Ectodermal cell (in vitro differentiated cells): ENCODE measurements at regions not wholly inside any gene's neighbourhood (a gene's known extent, or its start where the extent isn't known, plus 50 kb on each side); places are given as distances from the start of the nearest gene placed in this dataset.

ENCODE experiments used
- H3K27ac ChIP-seq: 2 replicates; pipeline ENCODE4 v1.7.0; 2013; ENCODE audit warnings: mild to moderate bottlenecking, low read depth, low read length; ENCODE audit not compliant: insufficient read depth, poor library complexity, severe bottlenecking
- H3K27me3 ChIP-seq: 2 replicates; pipeline ENCODE4 v1.7.0; 2013; ENCODE audit warnings: mild to moderate bottlenecking, low read length; ENCODE audit not compliant: insufficient read depth, control insufficient read depth, poor library complexity, severe bottlenecking
- H3K36me3 ChIP-seq: one replicate; pipeline ENCODE4 v1.7.0; 2013; ENCODE audit warnings: low read length; ENCODE audit not compliant: control insufficient read depth, insufficient read depth
- H3K4me1 ChIP-seq: one replicate; pipeline ENCODE4 v1.7.0; 2013; ENCODE audit warnings: low read length; ENCODE audit not compliant: control insufficient read depth, insufficient read depth
- H3K4me3 ChIP-seq: 2 replicates; pipeline ENCODE4 v1.7.0; 2013; ENCODE audit warnings: low read depth, low read length, control low read depth; ENCODE audit not compliant: insufficient read depth
- H3K9me3 ChIP-seq: 2 replicates; pipeline ENCODE4 v1.7.0; 2013; ENCODE audit warnings: mild to moderate bottlenecking, low read length, moderate library complexity; ENCODE audit not compliant: control insufficient read depth
- WGBS, 2 experiments: methylation state at CpG; one replicate each; pipeline ENCODE4 v1.1.7; 2013; ENCODE audit warnings: missing lambda C conversion rate in 2 of 2; 5-methylcytosine and 5-hydroxymethylcytosine counted together

DNA sequence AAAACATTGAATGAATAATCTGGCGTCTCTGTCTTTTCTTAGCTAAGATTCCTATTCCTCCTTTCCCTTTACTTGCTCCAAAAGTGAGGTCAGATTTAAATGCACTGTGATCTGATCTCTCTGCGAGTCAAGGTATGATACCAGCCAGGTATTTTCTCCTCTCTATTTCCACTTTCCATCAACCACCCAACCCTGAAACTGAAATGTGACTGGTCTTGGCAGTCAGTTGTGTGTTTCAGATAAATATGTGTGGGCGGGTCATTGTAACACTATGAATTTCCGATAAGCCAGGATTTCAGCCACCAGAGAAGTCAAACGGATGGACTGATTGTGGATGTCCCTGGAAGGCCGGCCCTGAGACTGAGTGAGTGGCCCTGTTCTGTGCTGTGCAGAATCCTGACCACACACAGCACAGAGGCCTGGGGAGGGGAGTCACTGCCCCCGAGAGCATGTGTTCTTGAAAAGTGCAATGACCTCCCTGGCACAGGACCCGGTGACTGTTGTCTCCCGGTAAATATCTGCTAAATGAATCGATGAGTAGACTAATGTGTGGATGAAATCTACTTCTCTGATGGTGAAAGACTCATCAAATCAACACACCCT, 612.5 kb upstream of the TMEM132C start:
- Histone ChIP-seq H3K4me1 (no peaks in the 10 kb centered on the region), H3K27me3 (no peaks in the 10 kb centered on the region), H3K36me3 (no peaks in the 10 kb centered on the region), H3K27ac (no peak overlapping the region), H3K9me3 (no peaks in the 10 kb centered on the region), H3K4me3 (no peak overlapping the region)
- WGBS, 2 experiments = 84 to 87% methylated on average over 10 of the region's 10 CpGs

DNA sequence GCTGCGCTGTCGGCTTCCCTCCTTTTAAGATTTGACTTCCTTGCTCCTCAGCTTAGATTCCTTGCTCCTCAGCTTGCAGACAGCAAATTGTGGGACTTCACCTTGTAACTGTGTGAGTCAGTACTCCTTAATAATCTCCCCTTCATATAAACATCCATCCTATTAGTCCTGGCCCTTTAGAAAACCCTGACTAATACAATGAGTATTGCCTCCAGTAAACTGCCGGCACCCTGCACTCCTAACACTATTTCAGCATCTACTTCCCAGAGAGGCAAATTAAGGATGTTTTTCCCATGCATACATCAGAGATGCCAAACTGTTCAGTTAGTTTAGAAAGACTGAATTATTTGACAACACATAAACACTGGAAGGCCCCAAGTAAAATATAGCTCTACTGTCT, 611.3 kb upstream of the TMEM132C start:
- 95 to 97% methylated on average over 3 of the region's 3 CpGs for WGBS, 2 experiments
- Histone ChIP-seq H3K9me3 (no peaks in the 10 kb centered on the region), H3K27me3 (no peaks in the 10 kb centered on the region), H3K36me3 (no peaks in the 10 kb centered on the region), H3K4me3 (no peak overlapping the region), H3K4me1 (no peaks in the 10 kb centered on the region), H3K27ac (no peak overlapping the region)

DNA sequence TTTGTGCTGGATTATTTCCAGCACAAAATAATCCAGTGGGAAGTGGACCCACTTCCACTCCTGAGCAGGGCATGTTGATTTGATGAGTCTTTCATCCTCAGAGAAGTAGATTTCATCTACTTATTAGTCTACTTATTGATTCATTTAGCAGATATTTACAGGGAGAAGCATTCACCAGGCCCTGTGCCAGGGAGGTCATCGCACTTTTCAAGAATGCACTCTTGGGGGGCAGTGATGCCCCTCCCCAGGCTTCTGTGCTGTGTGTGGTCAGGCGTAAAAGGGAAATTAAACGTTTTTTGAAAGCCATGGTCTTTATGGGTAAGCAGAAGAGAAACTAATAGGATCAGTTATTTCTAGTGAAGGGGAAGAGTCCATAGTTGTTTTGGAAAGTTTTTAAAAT, 610.7 kb upstream of the TMEM132C start:
- H3K9me3 ChIP-seq = no peaks in the 10 kb centered on the region
- 88 to 89% methylated on average over 3 of the region's 3 CpGs for WGBS, 2 experiments
- H3K4me1 ChIP-seq = no peaks in the 10 kb centered on the region
- no peaks in the 10 kb centered on the region for H3K36me3 ChIP-seq
- no peak overlapping the region for H3K4me3 ChIP-seq
- no peak overlapping the region for H3K27ac ChIP-seq
- H3K27me3 ChIP-seq = no peaks in the 10 kb centered on the region

DNA sequence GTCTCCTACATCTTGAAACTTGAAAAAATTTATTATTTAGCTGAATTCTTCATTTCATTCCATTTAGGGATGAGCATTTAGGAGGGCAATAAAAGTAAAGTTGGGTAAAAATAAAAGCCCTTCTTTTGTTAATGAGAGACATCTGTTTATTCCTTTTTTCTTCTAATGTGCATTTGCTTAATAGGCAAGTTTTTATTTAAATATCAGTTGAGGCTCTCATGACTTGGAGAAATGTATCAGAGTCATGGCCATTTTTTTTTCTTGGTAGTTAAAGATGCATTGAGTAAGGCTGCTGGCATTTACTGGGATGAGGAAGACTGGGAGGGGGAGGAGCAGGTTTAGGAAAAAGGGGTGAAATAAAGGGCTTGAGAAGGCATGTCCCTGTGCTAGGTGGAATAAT, 609.9 kb upstream of the TMEM132C start:
- Histone ChIP-seq H3K4me3 (no peak overlapping the region), H3K27me3 (no peaks in the 10 kb centered on the region), H3K27ac (no peak overlapping the region), H3K9me3 (no peaks in the 10 kb centered on the region), H3K4me1 (no peaks in the 10 kb centered on the region), H3K36me3 (no peaks in the 10 kb centered on the region)

DNA sequence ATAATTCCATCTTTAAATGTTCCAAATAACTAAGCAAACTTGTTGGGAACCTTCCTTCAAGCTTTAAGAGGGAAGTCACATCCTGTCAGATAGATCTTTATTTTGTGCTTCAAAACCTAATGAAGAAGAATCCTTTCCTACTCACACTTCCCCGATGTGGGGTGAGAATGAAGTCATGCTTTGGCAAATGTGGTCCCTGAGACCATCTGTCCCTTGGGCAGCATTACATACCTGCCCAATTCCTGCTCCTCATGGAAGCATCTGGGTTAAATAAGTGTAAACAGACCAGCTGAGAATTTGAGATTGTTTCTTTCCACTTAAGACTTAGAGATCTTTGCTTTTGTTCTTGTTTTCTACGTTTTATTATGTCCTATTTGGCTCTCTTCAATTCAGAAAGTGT, 606.0 kb upstream of the TMEM132C start:
- Histone ChIP-seq H3K27me3 (no peaks in the 10 kb centered on the region), H3K4me1 (no peaks in the 10 kb centered on the region), H3K4me3 (no peak overlapping the region), H3K27ac (no peak overlapping the region), H3K9me3 (no peaks in the 10 kb centered on the region), H3K36me3 (no peaks in the 10 kb centered on the region)
- 92 to 95% methylated on average over 2 of the region's 2 CpGs for WGBS, 2 experiments

DNA sequence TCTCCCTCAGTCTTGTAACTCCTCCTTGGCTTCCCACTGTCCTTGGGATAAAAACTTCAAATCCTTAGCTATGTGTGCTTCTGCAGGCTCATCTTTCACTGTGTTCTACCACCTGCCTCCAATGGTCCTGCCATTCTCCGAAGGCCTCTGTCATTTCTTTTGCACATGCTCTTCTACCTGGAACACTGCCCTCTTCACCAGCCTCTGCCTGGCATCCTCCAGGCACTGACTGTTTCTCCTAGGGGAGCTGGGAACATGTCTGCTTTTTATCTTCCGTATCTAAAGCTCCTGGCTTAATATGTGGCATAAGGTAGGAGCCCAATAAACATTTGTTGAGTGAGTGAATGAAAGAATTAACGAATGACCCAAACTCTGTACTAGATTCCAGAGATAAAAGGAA, 603.3 kb upstream of the TMEM132C start:
- H3K4me1 ChIP-seq = no peaks in the 10 kb centered on the region
- no peaks in the 10 kb centered on the region for H3K36me3 ChIP-seq
- no peaks in the 10 kb centered on the region for H3K27me3 ChIP-seq
- no peaks in the 10 kb centered on the region for H3K9me3 ChIP-seq
- H3K4me3 ChIP-seq = no peak overlapping the region
- no peak overlapping the region for H3K27ac ChIP-seq
- WGBS, 2 experiments = 92 to 93% methylated on average over 3 of the region's 3 CpGs

DNA sequence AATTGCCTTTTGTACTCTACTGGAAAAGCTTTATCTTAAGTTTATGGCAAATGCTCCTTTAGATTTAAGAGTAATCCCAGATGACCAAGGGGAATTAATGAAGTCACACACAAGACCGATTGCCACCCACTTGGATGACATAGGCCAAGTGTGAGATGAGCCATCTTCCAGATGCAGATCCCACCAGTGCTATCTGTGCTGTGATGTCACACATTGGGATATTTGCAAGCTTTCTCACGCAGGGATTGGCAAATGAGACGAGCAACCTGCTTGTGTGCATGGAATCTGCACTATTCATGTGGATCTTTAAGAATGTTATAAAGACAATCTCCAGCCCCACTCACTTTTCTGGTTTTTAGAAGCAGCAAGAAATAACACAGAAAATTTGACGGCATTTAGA, 602.1 kb upstream of the TMEM132C start:
- WGBS, 2 experiments = 95 to 96% methylated on average over 4 of the region's 4 CpGs
- no peak overlapping the region for H3K27ac ChIP-seq
- H3K9me3 ChIP-seq = no peaks in the 10 kb centered on the region
- H3K27me3 ChIP-seq = no peaks in the 10 kb centered on the region
- no peaks in the 10 kb centered on the region for H3K36me3 ChIP-seq
- H3K4me1 ChIP-seq = no peaks in the 10 kb centered on the region
- no peak overlapping the region for H3K4me3 ChIP-seq

DNA sequence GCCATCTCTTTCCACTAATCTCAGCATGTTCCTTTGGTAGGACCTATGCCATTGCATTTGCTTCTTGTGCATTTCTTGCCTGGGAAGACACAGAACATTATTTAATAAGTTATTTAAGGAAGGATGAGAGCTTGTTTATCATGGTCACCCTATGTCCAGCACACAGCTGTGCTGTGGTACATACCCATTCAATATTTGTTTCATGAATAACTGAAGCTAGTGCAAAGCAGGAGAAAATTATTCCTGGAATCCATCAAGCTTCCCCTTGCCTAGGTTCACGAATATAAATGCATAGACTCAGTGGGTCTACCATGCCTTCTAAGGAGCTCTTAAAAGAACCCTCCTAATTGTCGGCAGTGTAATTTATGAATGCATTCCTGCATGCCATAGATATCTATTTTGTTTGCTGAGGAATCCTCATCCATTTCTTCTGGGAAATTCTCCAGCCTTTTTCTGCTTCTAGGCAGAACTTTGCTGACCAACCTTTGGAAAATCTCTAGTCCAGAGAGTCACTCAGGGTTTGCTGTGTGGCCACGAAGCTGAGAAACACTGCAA, 599.8 kb upstream of the TMEM132C start:
- 87 to 94% methylated on average over 3 of the region's 3 CpGs for WGBS, 2 experiments
- Histone ChIP-seq H3K27ac (no peak overlapping the region), H3K9me3 (no peaks in the 10 kb centered on the region), H3K4me3 (no peak overlapping the region), H3K4me1 (no peaks in the 10 kb centered on the region), H3K36me3 (no peaks in the 10 kb centered on the region), H3K27me3 (no peaks in the 10 kb centered on the region)

DNA sequence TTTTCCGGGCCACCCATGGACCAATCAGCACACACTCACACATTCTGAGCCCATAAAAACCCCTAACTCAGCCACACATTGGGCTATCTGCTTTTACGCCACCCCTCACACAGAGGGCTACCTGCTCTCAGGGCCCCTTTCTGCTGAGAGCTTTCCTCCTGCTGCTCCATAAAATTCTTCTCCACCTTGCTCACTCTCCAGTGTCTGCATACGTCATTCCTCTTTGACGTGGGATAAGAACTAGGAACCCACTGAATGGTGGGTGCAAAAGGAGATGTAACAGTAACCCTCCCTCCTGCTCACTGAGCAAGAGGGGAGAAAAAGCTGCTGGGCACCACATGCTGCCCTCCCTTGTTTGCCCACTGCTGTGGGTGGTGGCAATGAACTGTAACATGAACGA, 596.7 kb upstream of the TMEM132C start:
- 93 to 94% methylated on average over 5 of the region's 5 CpGs for WGBS, 2 experiments
- Histone ChIP-seq H3K4me3 (no peak overlapping the region), H3K36me3 (no peaks in the 10 kb centered on the region), H3K9me3 (no peaks in the 10 kb centered on the region), H3K27me3 (no peaks in the 10 kb centered on the region), H3K27ac (no peak overlapping the region), H3K4me1 (no peaks in the 10 kb centered on the region)

DNA sequence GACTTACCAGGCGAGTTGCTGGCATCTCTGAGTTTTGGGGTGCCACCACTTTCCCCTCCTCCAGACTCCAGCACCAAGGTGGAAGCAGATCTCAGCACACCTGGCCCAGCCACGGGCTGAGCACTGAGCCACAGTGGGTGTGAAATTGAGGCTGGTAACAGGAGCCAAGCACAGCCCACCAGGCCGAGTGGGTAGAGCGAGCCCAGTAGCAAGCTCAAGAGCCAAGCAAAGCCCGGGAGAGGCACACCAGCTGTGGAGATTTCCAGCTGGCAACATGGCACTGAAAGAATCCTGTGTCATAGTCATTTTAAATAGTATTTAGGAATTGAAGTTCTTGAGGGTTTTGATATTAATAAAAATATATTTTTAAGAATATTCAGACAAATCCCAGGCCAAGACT, 596.2 kb upstream of the TMEM132C start:
- H3K4me1 ChIP-seq = no peaks in the 10 kb centered on the region
- H3K27me3 ChIP-seq = no peaks in the 10 kb centered on the region
- H3K4me3 ChIP-seq = no peak overlapping the region
- H3K9me3 ChIP-seq = no peaks in the 10 kb centered on the region
- 93 to 94% methylated on average over 5 of the region's 5 CpGs for WGBS, 2 experiments
- no peaks in the 10 kb centered on the region for H3K36me3 ChIP-seq
- H3K27ac ChIP-seq = no peak overlapping the region

DNA sequence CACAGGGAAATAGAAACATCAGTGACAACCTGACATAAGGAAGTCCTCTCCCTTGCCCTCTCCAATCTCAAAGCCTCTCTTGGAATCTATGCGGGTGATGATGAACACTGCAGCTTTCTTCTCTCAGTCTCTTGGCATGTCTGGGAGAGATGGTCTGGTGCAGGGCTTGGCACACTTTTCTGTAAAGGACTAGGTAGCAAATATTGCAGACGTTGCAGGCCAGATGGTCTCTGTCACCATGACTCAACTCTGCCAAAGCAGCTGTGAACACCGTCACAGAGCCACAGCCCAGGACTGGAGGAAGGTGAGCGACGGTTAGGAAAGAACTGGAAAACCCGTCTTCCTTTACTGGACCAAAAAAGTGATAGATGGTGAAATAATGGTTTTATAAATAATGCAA, 591.0 kb upstream of the TMEM132C start:
- Histone ChIP-seq H3K27me3 (no peaks in the 10 kb centered on the region), H3K9me3 (no peaks in the 10 kb centered on the region)
- 89 to 90% methylated on average over 6 of the region's 6 CpGs for WGBS, 2 experiments

More for the DNA sequence above, 591.0 kb upstream of the TMEM132C start:
- Histone ChIP-seq H3K36me3 (no peaks in the 10 kb centered on the region), H3K27ac (no peak overlapping the region), H3K4me1 (no peaks in the 10 kb centered on the region), H3K4me3 (no peak overlapping the region)
